ENCODE measurements at regions not wholly inside any gene's neighbourhood (a gene's known extent, or its start where the extent isn't known, plus 50 kb on each side); places are given as distances from the start of the nearest gene placed in this dataset.
"Not testable (repeated sequence)": the region's sequence is repeated elsewhere in the genome, so short reads cannot be mapped to it uniquely, and the experiment has no call there.

DNA sequence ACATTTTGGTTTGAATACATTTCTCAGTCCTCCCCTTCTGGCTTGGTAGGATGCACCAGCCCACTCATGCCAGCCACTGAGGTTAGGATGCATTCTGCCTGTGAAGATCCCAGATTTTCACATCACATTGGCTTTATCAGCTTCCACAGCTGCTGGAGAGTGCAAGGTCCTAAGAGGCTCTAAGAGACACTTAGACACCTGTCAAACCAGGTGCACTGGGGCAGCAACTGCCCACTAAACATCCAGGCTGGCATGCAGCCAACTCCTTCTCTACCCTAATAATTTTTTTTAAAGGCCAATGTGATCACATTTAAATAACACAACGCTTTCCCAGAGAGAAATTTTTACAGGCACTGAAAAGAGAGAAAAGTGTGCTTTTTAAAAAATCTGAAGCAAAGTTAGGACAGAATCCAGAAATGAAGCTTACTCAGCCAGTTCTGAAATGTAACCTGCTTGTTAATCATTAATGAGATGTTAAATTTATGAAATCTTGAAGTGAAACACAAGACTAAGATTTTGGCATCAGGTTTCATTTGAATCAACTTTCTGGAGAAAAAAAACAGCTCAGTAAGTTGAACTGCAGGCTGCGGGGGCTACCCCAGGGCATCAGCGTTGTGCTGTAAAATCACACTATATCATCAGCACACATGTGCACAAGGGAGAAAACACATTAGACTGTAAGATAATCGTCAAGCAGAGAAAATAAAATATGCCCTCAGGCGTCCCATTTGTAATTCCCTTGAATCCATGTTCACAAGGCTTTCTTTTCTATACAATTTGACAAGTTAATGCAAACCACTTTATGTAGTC lies 312.9 kb downstream of the ZBBX start:
- Histone ChIP-seq H3K27me3 (ENCODE audit: control insufficient read depth, insufficient read depth, low read length, poor library complexity, severe bottlenecking) (no peaks in the 10 kb centered on the region), H3K9me3 (ENCODE audit: control insufficient read depth, low read length) (no peaks in the 10 kb centered on the region), H3K27ac (ENCODE audit: insufficient read depth, low read depth, low read length, poor library complexity, severe bottlenecking) (no peak overlapping the region), H3K36me3 (ENCODE audit: control insufficient read depth, insufficient read depth, low read length) (no peaks in the 10 kb centered on the region), H3K4me1 (ENCODE audit: control insufficient read depth, insufficient read depth, low read length) (no peaks in the 10 kb centered on the region), H3K4me3 (ENCODE audit: insufficient read depth, low read depth, low read length) (no peak overlapping the region)
- 88 to 90% methylated on average over 5 of the region's 5 CpGs for WGBS, 2 experiments

DNA sequence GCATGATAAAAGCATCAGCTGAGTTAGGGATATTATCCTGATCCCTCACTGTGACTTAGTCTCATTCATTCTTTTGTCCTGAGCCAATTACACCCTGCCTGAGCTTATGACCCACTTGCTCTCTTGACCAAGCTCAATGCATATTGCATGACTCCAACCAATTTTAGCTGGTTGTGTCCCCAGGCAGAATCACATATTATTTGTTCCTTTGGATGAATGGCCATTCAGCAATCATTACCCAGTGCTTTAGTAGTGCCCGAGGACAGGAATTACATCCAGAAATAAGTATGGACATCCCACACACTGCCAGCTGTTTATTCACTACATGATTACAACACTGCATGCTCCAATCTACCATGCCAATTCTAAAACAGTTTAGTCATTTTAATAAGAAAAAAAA lies 322.5 kb downstream of the ZBBX start:
- Histone ChIP-seq H3K4me3 (ENCODE audit: insufficient read depth, low read depth, low read length) (no peak overlapping the region), H3K9me3 (ENCODE audit: control insufficient read depth, low read length) (no peaks in the 10 kb centered on the region), H3K36me3 (ENCODE audit: control insufficient read depth, insufficient read depth, low read length) (no peaks in the 10 kb centered on the region), H3K4me1 (ENCODE audit: control insufficient read depth, insufficient read depth, low read length) (peaks cover 4% of the 10 kb centered on the region), H3K27me3 (ENCODE audit: control insufficient read depth, insufficient read depth, low read length, poor library complexity, severe bottlenecking) (no peaks in the 10 kb centered on the region), H3K27ac (ENCODE audit: insufficient read depth, low read depth, low read length, poor library complexity, severe bottlenecking) (no peak overlapping the region)
- WGBS, 2 experiments: 95 to 97% methylated on average over 1 of the region's 1 CpG

- H3K9me3 ChIP-seq (ENCODE audit: control insufficient read depth, low read length): no peaks in the 10 kb centered on the region
- H3K27ac ChIP-seq (ENCODE audit: insufficient read depth, low read depth, low read length, poor library complexity, severe bottlenecking): no peak overlapping the region
- no peaks in the 10 kb centered on the region for H3K27me3 ChIP-seq (ENCODE audit: control insufficient read depth, insufficient read depth, low read length, poor library complexity, severe bottlenecking)
- 83 to 95% methylated on average over 2 of the region's 2 CpGs for WGBS, 2 experiments
- H3K36me3 ChIP-seq (ENCODE audit: control insufficient read depth, insufficient read depth, low read length): no peaks in the 10 kb centered on the region
- no peak overlapping the region for H3K4me3 ChIP-seq (ENCODE audit: insufficient read depth, low read depth, low read length)
- peaks cover 12% of the 10 kb centered on the region for H3K4me1 ChIP-seq (ENCODE audit: control insufficient read depth, insufficient read depth, low read length)
Observed at GRCh38 chr3:167054926-167055325, 325.2 kb downstream of the ZBBX start.

DNA sequence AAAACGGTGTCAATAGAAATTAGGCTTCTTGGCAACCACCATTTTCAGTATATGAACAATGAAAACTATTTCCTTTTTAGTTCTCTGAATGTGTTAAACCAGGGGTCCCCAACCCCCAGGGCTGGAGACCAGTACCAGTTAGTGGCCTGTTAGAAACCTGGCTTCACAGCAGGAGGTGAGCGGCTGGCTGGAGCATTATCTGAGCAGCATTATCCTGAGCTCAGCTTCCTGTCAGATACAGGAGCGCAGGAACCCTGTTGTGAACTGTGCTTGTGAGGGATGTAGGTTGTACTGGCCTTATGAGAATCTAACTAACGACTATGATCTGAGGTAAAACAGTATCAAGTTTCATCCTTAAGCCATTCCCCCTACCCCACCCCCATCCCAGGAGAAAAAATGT lies 328.7 kb downstream of the ZBBX start:
- WGBS, 2 experiments: 63 to 66% methylated on average over 3 to 4 of the region's 4 CpGs
- peaks cover 12% of the 10 kb centered on the region for H3K4me1 ChIP-seq (ENCODE audit: control insufficient read depth, insufficient read depth, low read length)
- no peaks in the 10 kb centered on the region for H3K36me3 ChIP-seq (ENCODE audit: control insufficient read depth, insufficient read depth, low read length)
- H3K4me3 ChIP-seq (ENCODE audit: insufficient read depth, low read depth, low read length): no peak overlapping the region
- no peaks in the 10 kb centered on the region for H3K27me3 ChIP-seq (ENCODE audit: control insufficient read depth, insufficient read depth, low read length, poor library complexity, severe bottlenecking)
- no peak overlapping the region for H3K27ac ChIP-seq (ENCODE audit: insufficient read depth, low read depth, low read length, poor library complexity, severe bottlenecking)
- no peaks in the 10 kb centered on the region for H3K9me3 ChIP-seq (ENCODE audit: control insufficient read depth, low read length)

GRCh38 chr3:167033866-167034265 lies 346.2 kb downstream of the ZBBX start:
- Histone ChIP-seq H3K36me3 (ENCODE audit: control insufficient read depth, insufficient read depth, low read length) (no peaks in the 10 kb centered on the region), H3K27me3 (ENCODE audit: control insufficient read depth, insufficient read depth, low read length, poor library complexity, severe bottlenecking) (no peaks in the 10 kb centered on the region), H3K4me3 (ENCODE audit: insufficient read depth, low read depth, low read length) (no peak overlapping the region), H3K4me1 (ENCODE audit: control insufficient read depth, insufficient read depth, low read length) (no peaks in the 10 kb centered on the region), H3K27ac (ENCODE audit: insufficient read depth, low read depth, low read length, poor library complexity, severe bottlenecking) (no peak overlapping the region), H3K9me3 (ENCODE audit: control insufficient read depth, low read length) (no peaks in the 10 kb centered on the region)
- 92% methylated on average over 2 of the region's 2 CpGs; no CpG with 5 or more reads in 1 of the 2 experiments for WGBS, 2 experiments

DNA sequence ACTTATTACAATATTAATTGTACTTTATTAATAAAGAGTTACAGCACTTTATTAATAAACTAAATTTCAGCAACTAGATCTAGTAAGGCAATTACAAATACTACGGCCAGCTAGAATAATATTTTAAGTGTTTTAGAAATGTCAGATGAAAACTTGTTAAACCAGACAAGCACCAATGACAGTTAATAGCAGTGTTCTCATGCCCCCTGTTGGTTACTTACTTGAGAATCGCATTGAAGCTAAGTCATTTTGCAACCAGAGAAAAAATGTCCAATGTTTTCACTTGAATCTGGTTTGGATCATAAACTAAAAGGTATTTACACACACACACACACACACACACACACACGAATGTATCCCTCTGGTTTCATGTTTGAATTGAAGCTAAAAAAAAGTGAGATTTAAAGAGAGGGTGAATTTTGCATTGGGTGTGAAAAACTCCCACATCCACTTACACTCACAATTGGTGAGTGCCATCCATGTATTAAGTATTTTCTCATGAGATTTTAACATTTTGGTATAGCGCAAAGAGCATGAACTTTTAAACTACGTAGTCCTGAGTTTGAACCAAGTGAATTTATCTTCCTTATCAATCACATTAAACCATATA lies 347.7 kb downstream of the ZBBX start:
- Histone ChIP-seq H3K9me3 (ENCODE audit: control insufficient read depth, low read length) (no peaks in the 10 kb centered on the region), H3K27ac (ENCODE audit: insufficient read depth, low read depth, low read length, poor library complexity, severe bottlenecking) (no peak overlapping the region), H3K36me3 (ENCODE audit: control insufficient read depth, insufficient read depth, low read length) (no peaks in the 10 kb centered on the region), H3K4me1 (ENCODE audit: control insufficient read depth, insufficient read depth, low read length) (no peaks in the 10 kb centered on the region), H3K4me3 (ENCODE audit: insufficient read depth, low read depth, low read length) (no peak overlapping the region), H3K27me3 (ENCODE audit: control insufficient read depth, insufficient read depth, low read length, poor library complexity, severe bottlenecking) (no peaks in the 10 kb centered on the region)
- WGBS, 2 experiments: 39 to 63% methylated on average over 2 to 4 of the region's 5 CpGs

GRCh38 chr3:167031364-167032049 lies 348.6 kb downstream of the ZBBX start:
- Histone ChIP-seq H3K27ac (ENCODE audit: insufficient read depth, low read depth, low read length, poor library complexity, severe bottlenecking) (no peak overlapping the region), H3K4me3 (ENCODE audit: insufficient read depth, low read depth, low read length) (no peak overlapping the region), H3K4me1 (ENCODE audit: control insufficient read depth, insufficient read depth, low read length) (no peaks in the 10 kb centered on the region), H3K9me3 (ENCODE audit: control insufficient read depth, low read length) (no peaks in the 10 kb centered on the region), H3K36me3 (ENCODE audit: control insufficient read depth, insufficient read depth, low read length) (no peaks in the 10 kb centered on the region), H3K27me3 (ENCODE audit: control insufficient read depth, insufficient read depth, low read length, poor library complexity, severe bottlenecking) (no peaks in the 10 kb centered on the region)
- 83 to 84% methylated on average over 8 to 10 of the region's 12 CpGs for WGBS, 2 experiments

- no peak overlapping the region for H3K27ac ChIP-seq (ENCODE audit: insufficient read depth, low read depth, low read length, poor library complexity, severe bottlenecking)
- no peaks in the 10 kb centered on the region for H3K9me3 ChIP-seq (ENCODE audit: control insufficient read depth, low read length)
- H3K27me3 ChIP-seq (ENCODE audit: control insufficient read depth, insufficient read depth, low read length, poor library complexity, severe bottlenecking): no peaks in the 10 kb centered on the region
- WGBS, 2 experiments: 84% methylated on average over 3 to 4 of the region's 4 CpGs
- H3K36me3 ChIP-seq (ENCODE audit: control insufficient read depth, insufficient read depth, low read length): no peaks in the 10 kb centered on the region
- H3K4me1 ChIP-seq (ENCODE audit: control insufficient read depth, insufficient read depth, low read length): no peaks in the 10 kb centered on the region
- H3K4me3 ChIP-seq (ENCODE audit: insufficient read depth, low read depth, low read length): no peak overlapping the region
Observed at GRCh38 chr3:167030082-167030725, 349.9 kb downstream of the ZBBX start.

DNA sequence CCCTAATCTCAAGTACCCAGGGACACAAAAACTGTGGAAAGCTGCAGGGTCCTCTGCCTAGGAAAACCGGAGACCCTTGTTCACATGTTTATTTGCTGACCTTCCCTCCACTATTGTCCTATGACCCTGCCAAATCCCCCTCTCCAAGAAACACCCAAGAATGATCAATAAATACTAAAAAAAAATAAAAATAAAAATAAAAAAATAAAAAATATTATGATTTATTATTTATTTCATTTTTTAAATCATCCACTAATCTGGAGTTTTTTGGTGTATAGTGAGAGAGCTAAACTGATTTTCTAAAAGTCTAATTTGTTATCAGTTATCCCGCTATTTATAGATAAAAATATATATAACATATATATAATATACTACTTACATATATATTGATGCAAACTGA lies 360.6 kb downstream of the ZBBX start:
- WGBS, 2 experiments: 100% methylated on average over 1 of the region's 2 CpGs
- H3K4me3 ChIP-seq (ENCODE audit: insufficient read depth, low read depth, low read length); H3K4me1 ChIP-seq (ENCODE audit: control insufficient read depth, insufficient read depth, low read length); H3K36me3 ChIP-seq (ENCODE audit: control insufficient read depth, insufficient read depth, low read length); H3K9me3 ChIP-seq (ENCODE audit: control insufficient read depth, low read length); H3K27me3 ChIP-seq (ENCODE audit: control insufficient read depth, insufficient read depth, low read length, poor library complexity, severe bottlenecking); H3K27ac ChIP-seq (ENCODE audit: insufficient read depth, low read depth, low read length, poor library complexity, severe bottlenecking): not testable (repeated sequence)

- H3K9me3 ChIP-seq (ENCODE audit: control insufficient read depth, low read length); H3K27me3 ChIP-seq (ENCODE audit: control insufficient read depth, insufficient read depth, low read length, poor library complexity, severe bottlenecking); H3K4me1 ChIP-seq (ENCODE audit: control insufficient read depth, insufficient read depth, low read length); H3K4me3 ChIP-seq (ENCODE audit: insufficient read depth, low read depth, low read length); H3K27ac ChIP-seq (ENCODE audit: insufficient read depth, low read depth, low read length, poor library complexity, severe bottlenecking); H3K36me3 ChIP-seq (ENCODE audit: control insufficient read depth, insufficient read depth, low read length): not testable (repeated sequence)
- 93% methylated on average over 34 of the region's 34 CpGs for WGBS, 2 experiments
Observed at GRCh38 chr3:167018591-167019111, 361.4 kb downstream of the ZBBX start.

All from ectodermal cell (in vitro differentiated cells).